WERI-Rb-1 (cell line): ENCODE measurements at regions not wholly inside any gene's neighbourhood (a gene's known extent, or its start where the extent isn't known, plus 50 kb on each side); places are given as distances from the start of the nearest gene placed in this dataset.

Source experiments
- DNase-seq: peaks from one replicate; pipeline ENCODE4 v3.0.0-alpha.2; 2020
- H3K27ac ChIP-seq: fragments of 250-450 bp; sonication (Bioruptor Pico); 2 replicates; pipeline ENCODE4 v1.5.1; 2020; ENCODE audit warnings: mild to moderate bottlenecking, moderate library complexity
- H3K27me3 ChIP-seq: fragments of 250-450 bp; sonication (Bioruptor Pico); 2 replicates; pipeline ENCODE4 v1.5.1; 2021; ENCODE audit warnings: mild to moderate bottlenecking, low read depth, moderate library complexity; ENCODE audit not compliant: insufficient read depth, severe bottlenecking
- H3K36me3 ChIP-seq: fragments of 250-450 bp; sonication (Bioruptor Pico); 2 replicates; pipeline ENCODE4 v1.5.1; 2020; ENCODE audit warnings: mild to moderate bottlenecking, moderate library complexity
- H3K4me3 ChIP-seq: 2 replicates; pipeline ENCODE4 v1.5.1; 2011; ENCODE audit warnings: low read depth, mild to moderate bottlenecking, control low read depth, low read length
- H3K9me3 ChIP-seq: fragments of 250-450 bp; sonication (Bioruptor Pico); 2 replicates; pipeline ENCODE4 v1.5.1; 2021; ENCODE audit warnings: mild to moderate bottlenecking, moderate library complexity; ENCODE audit not compliant: severe bottlenecking
- TF ChIP-seq, protein P1 (sequence below): IDR thresholded peaks from 2 replicates; pipeline ENCODE4 v1.5.1; 2011; ENCODE audit warnings: low read depth, mild to moderate bottlenecking, control low read depth, inconsistent platforms, low read length

DNA sequence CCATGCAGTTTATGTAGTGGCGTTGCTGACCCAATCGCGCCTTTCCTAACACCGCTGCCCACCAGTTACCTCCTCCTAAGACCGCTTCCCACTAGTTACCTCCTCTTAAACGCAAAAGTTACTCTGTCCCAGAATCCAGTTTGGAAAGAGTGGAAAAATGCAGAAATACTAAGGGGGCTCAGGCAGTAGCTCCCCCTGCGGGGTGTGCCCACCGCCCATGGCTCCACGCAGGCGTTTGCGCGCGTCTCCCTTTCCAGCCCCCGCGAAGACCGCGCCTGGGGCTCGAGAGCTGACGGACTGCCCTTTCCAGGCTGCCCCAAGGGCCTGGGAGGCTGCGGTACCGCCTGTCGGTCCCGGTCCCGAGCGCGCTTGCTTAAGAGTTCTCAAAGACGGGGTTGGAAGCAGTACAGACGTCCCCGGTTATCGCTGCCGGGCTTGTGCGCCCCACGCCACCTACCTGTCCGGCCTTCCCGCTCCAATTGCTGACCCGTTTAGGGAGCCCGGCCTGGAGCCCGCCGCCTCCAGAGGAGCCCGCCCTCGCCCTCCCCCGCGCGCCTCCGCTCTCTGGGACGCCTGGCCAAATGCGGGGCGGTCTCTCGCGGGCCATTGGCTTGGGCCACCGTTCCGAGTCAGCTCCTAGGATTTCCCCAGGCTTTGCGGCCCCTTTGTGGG, 414.1 kb upstream of the ESRRG start:
- Histone ChIP-seq H3K9me3 (peaks cover 12% of the 10 kb centered on the region), H3K27ac (no peak overlapping the region), H3K36me3 (no peaks in the 10 kb centered on the region), H3K4me3 (no peak overlapping the region), H3K27me3 (no peaks in the 10 kb centered on the region)
- DNase-seq: no peak
- TF ChIP-seq, protein P1, sequence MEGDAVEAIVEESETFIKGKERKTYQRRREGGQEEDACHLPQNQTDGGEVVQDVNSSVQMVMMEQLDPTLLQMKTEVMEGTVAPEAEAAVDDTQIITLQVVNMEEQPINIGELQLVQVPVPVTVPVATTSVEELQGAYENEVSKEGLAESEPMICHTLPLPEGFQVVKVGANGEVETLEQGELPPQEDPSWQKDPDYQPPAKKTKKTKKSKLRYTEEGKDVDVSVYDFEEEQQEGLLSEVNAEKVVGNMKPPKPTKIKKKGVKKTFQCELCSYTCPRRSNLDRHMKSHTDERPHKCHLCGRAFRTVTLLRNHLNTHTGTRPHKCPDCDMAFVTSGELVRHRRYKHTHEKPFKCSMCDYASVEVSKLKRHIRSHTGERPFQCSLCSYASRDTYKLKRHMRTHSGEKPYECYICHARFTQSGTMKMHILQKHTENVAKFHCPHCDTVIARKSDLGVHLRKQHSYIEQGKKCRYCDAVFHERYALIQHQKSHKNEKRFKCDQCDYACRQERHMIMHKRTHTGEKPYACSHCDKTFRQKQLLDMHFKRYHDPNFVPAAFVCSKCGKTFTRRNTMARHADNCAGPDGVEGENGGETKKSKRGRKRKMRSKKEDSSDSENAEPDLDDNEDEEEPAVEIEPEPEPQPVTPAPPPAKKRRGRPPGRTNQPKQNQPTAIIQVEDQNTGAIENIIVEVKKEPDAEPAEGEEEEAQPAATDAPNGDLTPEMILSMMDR: no peak

DNA sequence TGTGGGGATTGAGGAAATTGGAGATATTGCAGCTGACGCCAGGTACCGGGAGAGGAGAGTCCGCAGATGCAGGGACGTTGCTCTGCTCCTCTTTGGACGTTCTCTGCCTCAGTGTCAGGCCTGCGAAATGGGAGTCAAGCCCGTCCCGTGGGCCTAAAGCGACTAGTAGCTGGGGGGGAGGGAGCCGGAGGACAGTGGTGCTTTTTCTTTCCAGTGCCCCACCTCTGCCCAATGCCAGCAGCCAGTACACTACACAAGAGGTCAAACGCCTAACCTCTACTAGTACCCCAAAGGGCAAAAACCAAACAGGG, 413.6 kb upstream of the ESRRG start:
- TF ChIP-seq, protein P1: no peak
- Histone ChIP-seq H3K27ac (no peak overlapping the region), H3K4me3 (no peak overlapping the region), H3K36me3 (no peaks in the 10 kb centered on the region), H3K27me3 (no peaks in the 10 kb centered on the region), H3K9me3 (peaks cover 12% of the 10 kb centered on the region)
- no peak for DNase-seq

- peak overlapping the region; percentile 79 for H3K27ac ChIP-seq
- peak overlapping the region; percentile 54 for H3K4me3 ChIP-seq
- peaks cover 12% of the 10 kb centered on the region for H3K9me3 ChIP-seq
- H3K36me3 ChIP-seq: no peaks in the 10 kb centered on the region
- peak; percentile 50 for DNase-seq
- H3K27me3 ChIP-seq: no peaks in the 10 kb centered on the region
- TF ChIP-seq, protein P1: no peak
Measured at GRCh38 chr1:217135987-217136894, 413.0 kb upstream of the ESRRG start.

DNA sequence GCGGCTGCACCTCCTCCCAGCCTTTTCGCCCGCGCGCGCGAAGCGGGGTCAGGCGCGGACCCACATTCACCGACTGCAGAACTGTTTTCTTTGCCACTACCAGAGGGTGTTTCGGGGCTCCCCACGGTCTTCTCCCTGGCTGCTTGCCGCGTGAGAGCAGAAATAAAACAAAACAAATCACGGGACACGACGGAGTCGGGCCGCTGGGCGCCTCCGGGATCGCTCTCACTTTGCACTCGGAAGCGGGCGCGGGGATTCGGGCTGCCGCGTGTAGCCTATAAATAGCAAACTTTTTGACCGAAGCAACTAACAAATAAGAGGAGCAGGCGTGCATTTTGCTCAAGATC, 412.3 kb upstream of the ESRRG start:
- DNase-seq: no peak
- peak overlapping the region; percentile 79 for H3K27ac ChIP-seq
- H3K9me3 ChIP-seq: peaks cover 12% of the 10 kb centered on the region
- TF ChIP-seq, protein P1: no peak
- H3K36me3 ChIP-seq: no peaks in the 10 kb centered on the region
- H3K4me3 ChIP-seq: peak overlapping the region; percentile 54
- no peaks in the 10 kb centered on the region for H3K27me3 ChIP-seq

GRCh38 chr1:217134857-217135568, 411.8 kb upstream of the ESRRG start:
- H3K9me3 ChIP-seq: peaks cover 12% of the 10 kb centered on the region
- DNase-seq: peak; percentile 91
- TF ChIP-seq, protein P1: no peak
- peak overlapping the region; percentile 54 for H3K4me3 ChIP-seq
- H3K36me3 ChIP-seq: no peaks in the 10 kb centered on the region
- peak overlapping the region; percentile 79 for H3K27ac ChIP-seq
- H3K27me3 ChIP-seq: no peaks in the 10 kb centered on the region
